Jurkat, Clone E6-1 (cell line): ENCODE measurements at regions not wholly inside any gene's neighbourhood (a gene's known extent, or its start where the extent isn't known, plus 50 kb on each side); places are given as distances from the start of the nearest gene placed in this dataset.
A peak's percentile ranks its signal among the peaks of the same experiment; 100 is the strongest.

Experiments used
- DNase-seq: peaks from one replicate; pipeline ENCODE4 v3.0.0-alpha.2; 2011; ENCODE audit warnings: low read depth, low spot score
- H3K4me3 ChIP-seq: 2 replicates; pipeline ENCODE4 v1.5.1; 2011; ENCODE audit warnings: mild to moderate bottlenecking, low read length, control low read depth, moderate library complexity

DNA sequence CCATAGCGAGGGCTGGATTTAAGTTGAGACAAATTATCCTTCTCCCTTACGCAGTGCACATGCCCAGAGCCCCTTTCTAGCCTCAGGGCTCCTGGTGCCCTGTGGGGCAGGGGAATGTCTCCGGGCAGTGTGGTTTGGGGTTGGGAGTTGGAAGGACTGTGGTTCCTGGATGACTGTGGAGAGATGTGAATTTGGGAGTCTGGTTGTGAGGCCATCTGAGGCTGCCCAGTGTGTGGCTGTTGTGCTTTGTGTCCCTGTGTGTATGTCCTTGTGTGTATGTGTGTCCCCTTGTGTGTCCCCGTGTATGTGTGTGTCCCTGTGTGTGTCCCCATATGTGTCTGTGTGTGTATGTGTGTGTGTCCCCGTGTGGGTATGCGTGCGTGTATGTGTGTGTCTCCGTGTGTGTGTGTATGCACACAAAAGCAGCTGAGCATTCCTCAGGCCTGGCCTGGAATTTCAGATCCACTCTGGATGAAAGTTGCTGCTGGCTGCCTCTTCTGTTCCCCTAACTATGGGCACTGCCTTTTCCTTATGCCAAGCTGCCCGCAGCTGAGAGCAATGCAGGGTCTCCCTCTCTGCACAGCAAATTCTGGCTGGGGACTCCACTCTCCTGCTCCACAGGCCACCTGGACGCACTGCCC is 65.4 kb downstream of the UBIAD1 start:
- no peak for DNase-seq
- H3K4me3 ChIP-seq = no peak overlapping the region

DNA sequence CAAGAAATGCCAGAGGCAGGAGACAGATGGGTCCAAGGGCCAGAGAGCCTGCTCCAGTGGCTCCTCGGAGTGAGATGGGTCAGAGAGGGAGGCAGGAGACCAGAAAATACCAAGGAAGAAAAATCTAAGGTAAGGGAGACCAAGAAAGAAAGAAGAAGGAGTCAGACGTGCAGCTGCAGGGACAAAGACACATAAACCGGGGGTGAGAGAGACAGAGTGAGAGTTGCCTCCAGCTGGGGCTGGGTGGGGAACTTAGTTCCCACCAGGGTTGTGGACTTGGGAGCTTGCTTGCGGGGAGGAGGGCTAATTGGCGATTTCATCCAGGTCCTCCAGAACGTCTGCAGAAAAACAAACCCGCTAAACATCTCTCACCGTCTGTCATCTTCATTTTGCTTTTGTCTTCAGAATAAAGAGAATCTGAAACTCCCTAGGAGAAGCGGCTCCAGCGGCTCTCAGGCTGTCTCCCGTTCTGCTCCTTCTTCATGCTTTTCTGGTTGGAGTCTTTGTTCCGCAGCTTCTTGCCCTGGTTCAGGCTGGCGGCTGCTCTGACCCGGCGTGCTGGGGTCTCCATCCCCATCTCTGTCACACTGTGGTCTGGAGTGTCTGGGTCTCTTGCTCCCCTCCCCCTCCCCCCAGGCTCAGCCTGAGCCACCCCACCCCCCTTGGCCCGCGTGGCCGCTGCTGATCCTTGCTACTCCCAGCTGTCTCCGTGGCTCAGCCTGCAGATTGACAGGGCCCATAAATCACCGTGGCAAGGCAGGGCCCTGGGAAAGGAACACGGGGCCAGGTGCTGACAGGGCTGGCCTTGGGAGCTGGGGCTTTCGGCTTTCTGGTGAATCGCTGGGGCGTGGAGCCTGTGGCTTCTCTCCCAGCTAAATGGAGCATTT is 66.6 kb downstream of the UBIAD1 start:
- no peak for DNase-seq
- no peak overlapping the region for H3K4me3 ChIP-seq

DNA sequence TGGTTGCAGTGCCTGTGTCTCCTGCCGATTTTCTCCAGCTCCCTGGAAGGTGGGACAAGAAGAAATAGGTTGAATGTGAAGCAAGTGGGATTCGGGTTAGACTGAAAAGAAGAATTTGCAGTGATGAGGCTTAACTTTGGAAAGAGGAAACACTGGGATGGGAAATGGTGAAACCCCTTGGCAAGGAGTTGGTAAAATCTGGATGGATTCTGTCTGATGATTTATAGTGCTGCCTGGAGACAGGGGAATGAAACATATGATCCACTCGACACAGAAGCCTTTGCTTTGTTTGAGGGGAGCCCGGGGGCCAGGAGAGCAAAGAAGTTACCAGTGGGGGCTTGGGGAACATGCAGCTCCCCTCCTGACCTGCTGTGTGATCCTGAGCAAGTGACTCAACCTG is 67.2 kb downstream of the UBIAD1 start:
- no peak for DNase-seq
- H3K4me3 ChIP-seq = no peak overlapping the region

DNA sequence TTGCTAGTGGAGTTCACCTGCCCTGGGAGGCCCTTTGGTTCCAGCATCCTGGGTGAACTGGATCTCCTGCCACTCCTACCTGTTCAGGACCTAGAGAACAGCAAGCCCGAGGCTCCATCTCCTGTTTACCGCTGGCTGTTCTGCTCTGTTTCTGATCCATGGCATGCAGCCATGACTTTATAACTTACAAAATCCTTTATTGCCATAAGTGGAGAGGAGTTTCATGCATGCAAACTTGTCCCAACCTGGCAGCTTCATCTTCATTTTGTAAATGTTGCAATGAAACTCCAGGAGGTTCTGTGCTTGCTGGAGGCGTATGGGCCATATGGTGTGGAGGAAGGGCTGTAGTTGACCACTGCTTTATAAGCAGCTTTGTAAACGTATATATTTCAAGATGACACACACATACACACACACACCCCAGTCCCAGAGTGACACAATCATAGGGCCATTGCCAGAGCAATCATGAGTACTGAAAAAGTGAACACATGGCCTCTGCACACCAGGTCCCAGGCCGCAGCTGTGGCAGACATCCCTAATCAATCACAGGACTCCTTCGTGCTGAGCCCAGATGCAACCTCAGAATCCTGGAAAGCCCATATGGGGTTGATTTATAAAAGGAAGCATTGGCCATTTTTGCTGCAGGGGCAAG is 69.0 kb downstream of the UBIAD1 start:
- H3K4me3 ChIP-seq = no peak overlapping the region
- no peak for DNase-seq

DNA sequence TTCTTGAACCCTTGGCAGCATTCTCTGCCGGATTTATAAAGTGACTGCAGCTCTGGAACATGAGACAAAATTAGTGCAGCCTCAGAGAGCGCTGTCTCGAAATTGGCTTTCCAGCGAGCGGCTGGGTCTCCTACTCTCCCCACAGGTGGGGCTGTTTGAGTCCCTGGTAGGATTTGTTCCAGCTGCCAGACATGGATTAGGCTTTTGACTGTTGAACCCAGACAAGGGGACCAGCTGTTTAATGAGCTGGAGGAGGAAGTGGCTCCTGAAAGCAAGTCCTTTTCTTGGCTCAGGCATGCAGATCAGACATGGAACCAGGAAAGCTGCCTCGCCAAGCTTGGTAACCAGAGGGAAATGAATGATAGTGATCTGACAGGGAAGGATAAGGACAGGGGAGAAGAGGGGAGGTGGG is 69.6 kb downstream of the UBIAD1 start:
- DNase-seq = no peak
- no peak overlapping the region for H3K4me3 ChIP-seq

DNA sequence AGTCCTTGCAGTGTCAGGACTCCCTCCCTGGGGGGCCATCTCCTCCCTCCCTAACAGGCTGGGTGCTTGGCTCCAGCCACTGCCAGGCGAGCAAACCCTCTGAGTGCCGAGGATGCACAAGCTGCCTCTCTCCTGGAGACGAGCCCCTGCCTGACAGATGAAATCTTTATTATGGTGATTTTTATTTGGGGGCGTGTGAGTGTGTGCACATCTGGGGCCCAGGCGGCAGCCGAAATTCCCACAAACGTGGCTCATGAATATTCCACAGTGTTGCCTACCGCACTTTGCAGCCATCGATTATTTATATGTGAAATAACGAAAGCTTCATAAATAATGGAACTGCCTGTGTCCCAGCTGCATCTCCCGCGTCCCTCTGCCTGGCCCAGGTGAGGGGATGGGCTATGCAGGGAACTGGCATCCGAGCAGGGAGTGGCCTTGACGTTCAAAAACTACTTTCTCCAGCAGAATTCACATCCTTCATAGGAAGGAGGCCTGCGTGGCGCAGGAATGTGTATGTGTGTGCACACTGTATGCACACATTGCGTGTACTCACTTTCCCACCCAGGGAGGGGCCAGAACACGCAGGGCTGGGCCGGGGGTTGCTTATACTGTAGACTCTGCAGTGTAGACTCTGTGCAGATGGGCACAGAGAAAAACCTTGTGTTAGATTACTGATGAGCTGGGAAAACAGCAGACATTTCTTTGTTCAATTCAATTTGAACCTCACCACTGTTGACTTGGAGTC is 73.1 kb downstream of the UBIAD1 start:
- DNase-seq = no peak
- no peak overlapping the region for H3K4me3 ChIP-seq

DNA sequence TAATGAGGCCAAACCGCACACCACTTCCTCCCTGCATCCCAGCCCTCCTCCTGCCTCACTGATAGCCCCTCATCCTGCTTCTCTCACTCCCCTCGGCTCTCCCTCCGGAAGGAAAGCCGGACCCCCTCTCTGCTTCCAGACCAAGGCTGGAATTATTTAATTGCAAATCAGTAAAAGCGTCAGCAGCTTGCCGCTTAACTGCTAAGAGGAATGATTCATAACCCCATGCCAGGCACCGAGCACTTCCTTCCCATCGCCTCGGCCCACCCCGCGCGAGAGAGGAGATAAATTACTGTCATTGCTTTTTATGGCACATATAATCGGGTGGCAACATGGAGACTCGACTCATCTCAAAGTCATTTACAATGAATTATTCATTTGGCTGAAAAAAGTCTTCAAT is 77.3 kb downstream of the UBIAD1 start:
- no peak for DNase-seq
- no peak overlapping the region for H3K4me3 ChIP-seq

DNA sequence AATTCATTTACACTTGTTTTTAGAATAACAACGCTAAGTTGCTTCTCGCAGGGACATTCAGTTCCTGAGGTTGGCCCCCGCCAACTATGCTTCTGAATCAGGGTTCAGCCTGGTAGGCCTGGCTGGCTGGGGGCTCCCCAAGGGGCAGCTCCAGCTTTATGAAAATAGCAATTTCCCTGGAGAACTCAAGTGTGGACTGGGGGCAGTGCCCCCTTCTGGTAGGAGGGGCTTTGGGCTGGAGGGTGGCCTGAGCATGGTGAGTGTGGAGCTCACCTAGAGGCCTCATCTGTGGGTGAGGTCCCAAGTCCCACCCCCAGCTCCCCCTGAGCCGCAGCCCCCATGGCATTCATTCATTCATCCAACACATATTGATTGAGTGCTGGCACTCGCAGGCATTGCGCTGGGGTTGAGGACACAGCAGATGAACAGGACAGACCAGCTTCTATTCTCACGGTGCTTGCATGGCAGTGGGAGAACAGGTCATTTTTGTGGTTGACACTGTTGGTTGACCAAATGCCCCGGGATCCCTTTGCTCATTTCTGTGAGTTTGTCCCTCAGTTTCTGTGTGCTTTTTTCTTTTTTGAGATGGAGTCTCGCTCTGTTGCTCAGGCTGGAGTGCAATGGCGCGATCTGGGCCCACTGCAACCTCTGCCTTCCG is 79.2 kb downstream of the UBIAD1 start:
- H3K4me3 ChIP-seq = no peak overlapping the region
- no peak for DNase-seq

DNA sequence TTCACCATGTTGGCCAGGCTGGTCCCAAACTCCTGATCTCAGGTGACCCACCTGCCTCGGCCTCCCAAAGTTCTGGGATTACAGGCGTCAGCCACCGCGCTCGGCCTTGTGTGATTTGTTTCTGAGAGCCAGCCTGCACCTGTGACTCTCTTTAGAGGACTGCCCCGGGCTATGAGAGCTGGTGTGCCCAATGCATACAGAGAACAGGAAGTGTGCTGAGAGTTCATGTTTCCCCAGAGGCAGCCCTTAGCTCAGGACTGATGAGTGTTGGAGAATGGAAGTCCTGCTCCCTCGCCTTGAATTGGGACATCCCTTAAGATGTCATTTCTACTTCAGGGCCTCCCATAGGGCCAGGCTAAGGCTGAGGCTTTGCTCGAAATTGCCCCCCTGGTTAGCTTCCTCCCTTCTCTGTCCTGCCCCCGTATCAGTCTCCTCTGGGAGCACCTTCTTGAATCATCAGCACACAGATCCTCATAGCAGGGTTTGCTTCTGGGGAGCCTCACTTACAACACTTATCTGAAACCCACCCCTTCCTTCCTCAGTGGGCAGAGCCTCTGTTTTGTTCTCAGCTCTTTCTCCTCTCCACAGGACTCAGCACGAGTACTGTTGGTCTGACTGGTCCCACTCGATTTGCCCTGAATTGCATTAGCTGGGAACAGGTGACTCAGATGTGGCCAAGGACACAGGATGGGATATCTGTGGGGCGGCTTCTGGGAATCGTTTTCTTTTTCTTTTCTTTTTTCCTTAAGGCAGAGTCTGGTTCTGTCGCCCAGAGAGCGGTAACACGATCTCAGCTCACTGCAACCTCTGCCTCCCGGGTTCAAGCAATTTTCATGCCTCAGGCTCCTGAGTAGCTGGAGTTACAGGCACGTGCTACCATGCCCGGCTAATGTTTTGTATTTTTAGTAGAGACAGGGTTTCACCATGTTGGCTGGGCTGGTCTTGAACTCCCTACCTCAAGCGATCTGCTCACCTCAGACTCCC is 80.1 kb downstream of the UBIAD1 start:
- H3K4me3 ChIP-seq = peak overlapping the region; percentile 20
- peak; percentile 58 for DNase-seq

DNA sequence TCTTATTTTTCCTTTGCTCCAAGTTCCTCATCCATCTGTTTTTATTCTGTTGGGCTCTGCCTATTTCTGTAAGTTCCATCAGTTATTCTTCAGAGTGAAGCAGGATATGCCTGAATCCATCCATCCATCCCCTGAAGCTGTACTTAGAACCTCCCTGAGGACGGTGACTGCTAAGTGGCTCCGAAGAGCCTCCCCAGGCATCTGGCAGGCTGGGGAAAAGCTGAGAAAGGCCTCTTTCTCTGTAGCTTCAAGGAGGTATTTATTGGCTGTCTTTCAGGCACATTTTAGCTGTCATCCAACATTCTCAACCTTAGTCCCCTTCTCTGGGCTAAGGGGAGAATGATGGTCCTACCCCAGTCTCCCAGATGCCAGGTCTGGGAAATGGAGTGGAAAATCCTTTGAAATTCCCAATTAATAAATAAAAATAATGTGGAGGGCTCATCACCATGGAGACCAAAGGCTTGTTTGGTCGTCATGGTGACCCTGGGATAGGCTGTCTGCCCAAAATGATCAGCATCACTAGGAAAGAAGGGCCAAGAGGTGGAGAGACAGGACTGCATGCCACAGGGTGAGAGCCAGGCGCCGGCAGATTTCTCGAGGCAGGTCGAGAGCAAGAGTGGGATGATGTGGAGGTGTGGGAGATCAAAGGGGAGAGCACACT is 82.0 kb downstream of the UBIAD1 start:
- DNase-seq = no peak
- no peak overlapping the region for H3K4me3 ChIP-seq

DNA sequence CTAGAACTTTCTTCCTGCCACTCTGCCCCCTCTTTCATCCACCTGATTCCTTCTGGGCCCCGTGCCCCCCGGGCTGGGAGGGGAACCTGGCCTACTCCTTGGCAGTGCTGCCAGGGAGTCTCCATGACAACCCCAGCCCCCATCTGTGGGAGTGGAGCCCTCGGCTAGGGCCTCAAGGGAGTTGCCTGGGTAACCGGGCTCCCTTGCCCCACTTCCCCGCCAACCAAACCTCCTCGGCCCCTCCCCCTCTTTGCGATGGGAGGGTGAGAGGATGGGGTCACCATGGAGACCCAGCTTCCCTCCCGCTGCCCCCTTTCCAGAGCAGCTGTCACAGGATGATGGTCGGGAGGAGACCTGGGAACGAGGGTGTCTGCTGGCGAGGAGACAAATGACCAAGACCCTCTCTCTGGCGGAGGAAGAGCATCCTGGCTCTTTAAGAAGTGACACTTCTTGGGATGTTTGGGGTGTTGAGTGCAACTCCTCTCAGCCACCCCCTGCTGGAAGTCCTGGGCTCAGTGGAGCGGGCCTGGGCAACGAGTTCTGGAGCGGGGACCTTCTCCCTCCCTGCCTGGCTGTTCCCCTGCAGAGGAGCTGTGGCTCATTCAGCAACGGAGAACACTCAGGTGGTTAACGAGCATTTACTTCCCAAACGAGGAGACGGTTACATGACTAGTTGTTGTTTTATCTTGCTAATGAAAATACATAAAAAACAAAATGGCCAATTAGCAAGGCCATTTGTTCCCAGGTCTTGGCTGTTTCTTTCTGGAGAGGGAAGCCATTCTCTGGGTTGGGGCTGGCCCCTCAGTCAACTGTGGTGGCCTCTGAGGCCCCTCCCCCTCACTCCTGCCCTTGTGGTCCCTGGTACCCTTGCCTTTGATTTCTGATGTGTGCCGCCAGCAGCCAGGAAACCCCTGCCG is 82.8 kb downstream of the UBIAD1 start:
- peak overlapping the region; percentile 18 for H3K4me3 ChIP-seq
- DNase-seq = peak; percentile 53

DNA sequence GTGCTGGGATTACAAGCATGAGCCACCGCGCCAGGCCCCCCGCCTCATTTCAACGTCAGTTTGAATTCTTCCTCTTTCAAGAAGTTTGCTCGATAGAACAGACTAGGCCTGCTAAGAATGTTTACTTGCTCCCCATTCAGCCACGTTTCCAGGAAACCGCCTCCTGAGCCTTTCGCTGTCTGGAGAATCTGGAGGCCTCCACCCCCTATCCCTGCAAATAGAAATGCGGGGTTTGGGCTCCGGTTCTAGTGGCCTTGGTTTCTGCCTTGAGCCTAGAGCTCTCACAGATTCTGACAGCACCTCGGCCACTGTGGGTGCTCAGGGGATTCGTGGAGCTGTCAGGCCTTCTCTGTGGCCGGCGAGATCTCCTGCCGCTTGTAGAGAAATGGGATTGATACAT is 84.3 kb downstream of the UBIAD1 start:
- no peak overlapping the region for H3K4me3 ChIP-seq
- no peak for DNase-seq

DNA sequence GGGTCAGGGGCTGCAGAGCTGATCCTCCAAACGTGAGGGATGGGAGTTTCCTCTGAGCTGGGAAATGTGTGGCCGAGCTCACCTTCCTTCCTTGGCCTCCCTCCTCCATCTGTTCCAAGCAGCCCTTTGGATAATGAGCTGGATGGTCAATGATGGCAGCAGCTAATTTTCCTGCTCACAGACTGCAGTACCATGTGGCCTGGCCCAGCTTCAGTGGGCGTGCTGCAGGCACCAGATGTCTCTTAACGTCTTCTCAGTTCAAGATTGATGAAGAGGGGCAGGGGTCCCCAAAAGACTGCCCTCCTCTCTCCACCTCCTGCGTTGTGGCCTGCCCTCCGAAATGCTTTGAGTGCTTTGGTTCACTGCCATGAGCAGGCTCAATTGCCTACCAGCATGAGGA is 86.0 kb downstream of the UBIAD1 start:
- no peak overlapping the region for H3K4me3 ChIP-seq
- no peak for DNase-seq

DNA sequence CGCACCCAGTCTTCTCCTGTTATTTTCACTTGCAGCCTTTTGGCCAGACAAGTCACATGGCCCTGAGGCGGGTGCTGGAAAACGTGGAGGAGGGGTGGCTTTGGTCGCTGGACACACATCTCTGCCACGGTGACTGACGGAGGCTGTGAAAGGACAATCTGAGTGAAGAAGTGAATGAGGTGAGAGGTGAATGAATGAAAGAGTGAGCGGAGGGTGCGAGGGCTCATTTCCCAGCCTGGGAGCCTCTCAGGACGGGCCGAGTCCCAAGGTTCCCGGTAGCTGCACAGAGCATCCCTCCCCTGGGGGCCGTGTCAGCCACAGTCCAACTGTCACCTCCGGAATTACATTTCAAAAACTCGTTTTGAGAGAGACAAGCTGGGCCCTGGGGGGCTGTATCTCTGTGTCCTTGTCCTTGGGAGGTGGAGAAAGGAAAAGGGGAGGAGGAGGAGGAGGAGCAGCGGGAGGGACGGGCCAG is 89.6 kb downstream of the UBIAD1 start:
- H3K4me3 ChIP-seq = no peak overlapping the region
- DNase-seq = no peak

DNA sequence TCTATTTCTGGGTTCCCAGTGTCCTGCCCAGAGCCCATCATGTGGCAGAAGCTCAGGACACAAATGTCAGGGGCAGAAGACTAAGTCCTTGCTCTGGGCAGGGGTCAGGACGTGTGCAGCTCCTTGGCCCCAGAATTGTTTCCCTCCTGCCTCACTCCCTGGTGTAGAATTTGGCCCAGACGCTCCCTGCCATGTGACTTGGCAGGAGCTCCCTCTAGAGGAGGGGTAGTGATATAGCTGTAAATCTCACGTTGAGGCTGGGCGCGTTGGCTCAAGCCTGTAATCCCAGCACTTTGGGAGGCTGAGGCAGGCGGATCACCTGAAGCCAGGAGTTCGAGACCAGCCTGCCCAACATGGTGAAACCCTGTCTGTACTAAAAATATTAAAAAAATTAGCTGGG is 91.2 kb downstream of the UBIAD1 start:
- DNase-seq = no peak
- H3K4me3 ChIP-seq = no peak overlapping the region

DNA sequence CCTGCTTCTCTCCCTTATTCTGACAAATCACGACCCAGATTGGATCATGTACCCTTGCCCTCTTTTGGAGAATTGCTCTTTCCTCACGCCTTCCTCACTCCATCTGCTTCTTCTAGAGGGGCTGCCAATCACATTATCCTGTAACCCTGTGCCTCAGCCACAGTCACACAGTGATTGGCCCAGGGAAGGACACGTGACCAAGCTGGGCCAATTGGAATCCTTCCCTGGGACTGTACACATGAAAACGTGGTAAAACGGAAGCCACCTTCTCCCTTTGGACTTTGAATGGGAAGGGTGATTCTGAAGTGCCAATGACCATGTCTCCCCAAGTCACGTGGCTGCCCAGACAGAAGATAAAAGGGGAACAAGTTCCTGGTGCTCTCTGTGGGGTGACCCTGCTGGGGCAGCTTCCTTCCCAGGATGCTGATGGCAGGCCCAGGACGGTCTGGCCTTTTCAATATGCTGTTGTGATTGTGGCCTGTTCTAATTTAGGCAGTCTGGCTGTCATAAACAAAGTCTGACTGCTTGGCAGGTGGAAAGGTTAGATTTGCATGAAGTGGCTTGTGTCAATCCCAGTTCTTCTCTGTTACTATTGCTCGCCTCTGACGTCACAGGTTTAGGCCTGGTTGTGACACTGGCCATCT is 92.9 kb downstream of the UBIAD1 start:
- DNase-seq = no peak
- H3K4me3 ChIP-seq = no peak overlapping the region
